Bronchial epithelial cell (primary cell): ENCODE measurements at regions not wholly inside any gene's neighbourhood (a gene's known extent, or its start where the extent isn't known, plus 50 kb on each side); places are given as distances from the start of the nearest gene placed in this dataset.
A peak's percentile ranks its signal among the peaks of the same experiment; 100 is the strongest.

Experiments used
- DNase-seq: peaks from one replicate; pipeline ENCODE4 v3.0.0-alpha.2; 2010; ENCODE audit warnings: low read depth
- FAIRE-seq: peaks from 2 replicates; lab custom pipeline; 2011; peaks lifted over from hg19 to GRCh38; lab: Jason Lieb, UNC
- H3K27me3 ChIP-seq: 2 replicates; pipeline ENCODE4 v1.5.1; 2011; ENCODE audit warnings: low read length; ENCODE audit not compliant: control insufficient read depth, insufficient read depth
- H3K36me3 ChIP-seq: 2 replicates; pipeline ENCODE4 v1.5.1; 2011; ENCODE audit warnings: low read length; ENCODE audit not compliant: control insufficient read depth, insufficient read depth
- H3K4me3 ChIP-seq: 2 replicates; pipeline ENCODE4 v1.5.1; 2011; ENCODE audit warnings: mild to moderate bottlenecking, low read depth, low read length, control low read depth
- CTCF ChIP-seq: IDR thresholded peaks from 2 replicates; pipeline ENCODE4 v1.5.1; 2011; ENCODE audit warnings: mild to moderate bottlenecking, moderate library complexity, low read length, control low read depth, inconsistent platforms; ENCODE audit not compliant: insufficient read depth, severe bottlenecking

GRCh38 chr2:23327887-23328286, 57.1 kb upstream of the KLHL29 start:
- TF ChIP-seq CTCF, result no peak
- Histone ChIP-seq H3K36me3 (no peaks in the 10 kb centered on the region), H3K27me3 (peaks cover 2% of the 10 kb centered on the region), H3K4me3 (no peak overlapping the region)
- DNase-seq (no peak), FAIRE-seq (no peak)

GRCh38 chr2:23330214-23330613, 54.8 kb upstream of the KLHL29 start:
- peak; percentile 38 for TF ChIP-seq CTCF
- no peaks in the 10 kb centered on the region for H3K27me3 ChIP-seq
- no peak overlapping the region for H3K4me3 ChIP-seq
- no peaks in the 10 kb centered on the region for H3K36me3 ChIP-seq
- DNase-seq, result peak; percentile 26
- no peak for FAIRE-seq
